B cell (primary cell): ENCODE measurements at regions not wholly inside any gene's neighbourhood (a gene's known extent, or its start where the extent isn't known, plus 50 kb on each side); places are given as distances from the start of the nearest gene placed in this dataset.

ENCODE experiments used
- ATAC-seq: fragments of 200-7000 bp; cut with Tn5 transposase; one replicate; pipeline ENCODE4 v1.10.0; 2021; ENCODE audit warnings: low read depth, mild to moderate bottlenecking, moderate number of reproducible peaks, moderate library complexity
- CTCF ChIA-PET: fragments of 350-600 bp; sonication (Branson Sonifier 250); formaldehyde crosslinking; loops from one replicate; lab custom pipeline; 2021; ENCODE audit warnings: antibody characterized with exemption, inconsistent platforms; lab: Charles Lee
- POLR2A ChIA-PET: fragments of 350-600 bp; sonication (Branson Sonifier 250); formaldehyde crosslinking; loops from one replicate; lab custom pipeline; 2021; ENCODE audit warnings: antibody characterized with exemption; lab: Charles Lee
- DNase-seq: peaks from one replicate; pipeline ENCODE4 v3.0.0; 2013
- H2AFZ ChIP-seq: 2 replicates; pipeline ENCODE4 v1.6.1; 2012; ENCODE audit warnings: mild to moderate bottlenecking, low read depth, low read length; ENCODE audit not compliant: insufficient read depth, poor library complexity, severe bottlenecking
- H3K27ac ChIP-seq, 2 donors: 1 replicate in 1 of 2; 2 replicates in 1 of 2; pipeline ENCODE4 v1.5.1; 2012 to 2013; ENCODE audit warnings: low read length in 2 of 2, mild to moderate bottlenecking in 2 of 2, moderate library complexity in 1 of 2
- H3K27me3 ChIP-seq, 4 experiments: fragments of 200-600 bp in 1 of 4; sonication (generic) in 1 of 4; replicated peaks in 1 of 4; 1 replicate in 2 of 4; 2 replicates in 2 of 4; pipeline versions ENCODE4 v1.6.1 to v1.7.0; 2013 to 2016; ENCODE audit warnings: low read length in 3 of 4, mild to moderate bottlenecking in 2 of 4, mixed read lengths in 1 of 4, moderate library complexity in 1 of 4; ENCODE audit not compliant: insufficient read depth in 4 of 4, control insufficient read depth in 3 of 4; ENCODE audit errors: control extremely low read depth in 1 of 4
- H3K36me3 ChIP-seq, 2 experiments: replicated peaks in 1 of 2; 1 replicate in 1 of 2; 2 replicates in 1 of 2; pipeline versions ENCODE4 v1.6.1 to v1.7.1; 2013; ENCODE audit warnings: low read length in 1 of 2; ENCODE audit not compliant: insufficient read depth in 2 of 2, control insufficient read depth in 1 of 2; ENCODE audit errors: control extremely low read depth in 1 of 2, extremely low read depth in 1 of 2
- H3K4me1 ChIP-seq, 2 donors: fragments of 200-600 bp in 1 of 2; sonication (generic) in 1 of 2; 1 replicate in 1 of 2; 2 replicates in 1 of 2; pipeline versions ENCODE4 v1.5.1 to v1.6.1; 2013 to 2017; ENCODE audit warnings: low read length in 2 of 2; ENCODE audit not compliant: control insufficient read depth in 2 of 2, insufficient read depth in 2 of 2
- H3K4me2 ChIP-seq: replicated peaks from 2 replicates; pipeline ENCODE3; 2012; ENCODE audit warnings: mild to moderate bottlenecking, low read depth, low read length; ENCODE audit not compliant: poor library complexity, severe bottlenecking
- H3K4me3 ChIP-seq, 5 experiments: fragments of 200-600 bp in 1 of 5; sonication (generic) in 1 of 5; 1 replicate in 3 of 5; 2 replicates in 2 of 5; pipeline versions ENCODE4 v1.5.1 to v1.7.0; 2011 to 2016; ENCODE audit warnings: low read length in 4 of 5, mild to moderate bottlenecking in 4 of 5, low read depth in 2 of 5, control low read depth in 1 of 5, moderate library complexity in 1 of 5; ENCODE audit not compliant: insufficient read depth in 1 of 5; ENCODE audit errors: control extremely low read depth in 1 of 5, extremely low read depth in 1 of 5
- H3K79me2 ChIP-seq: fragments of 200-600 bp; sonication (generic); one replicate; pipeline ENCODE4 v1.6.0; 2016; ENCODE audit warnings: low read length; ENCODE audit not compliant: control insufficient read depth, insufficient read depth
- H3K9ac ChIP-seq: fragments of 200-600 bp; sonication (generic); 2 replicates; pipeline ENCODE4 v1.6.1; 2017; ENCODE audit warnings: mild to moderate bottlenecking, low read length, moderate library complexity
- H3K9me3 ChIP-seq, 3 donors: one replicate each; pipeline versions ENCODE4 v1.6.1 to v1.7.1; 2013; ENCODE audit warnings: low read length in 2 of 3; ENCODE audit not compliant: control insufficient read depth in 2 of 3, insufficient read depth in 1 of 3; ENCODE audit errors: control extremely low read depth in 1 of 3
- H4K20me1 ChIP-seq: 2 replicates; pipeline ENCODE4 v1.6.0; 2012; ENCODE audit warnings: mild to moderate bottlenecking, low read length; ENCODE audit not compliant: insufficient read depth, control insufficient read depth, poor library complexity, severe bottlenecking
- H3K27ac Mint-ChIP-seq: one replicate; pipeline ENCODE4 v1.8.0; 2021; ENCODE audit warnings: mixed read lengths
- H3K27me3 Mint-ChIP-seq: one replicate; pipeline ENCODE4 v1.8.0; 2021; ENCODE audit warnings: mixed read lengths
- H3K4me1 Mint-ChIP-seq: one replicate; pipeline ENCODE4 v1.8.0; 2021; ENCODE audit warnings: mixed read lengths
- H3K4me3 Mint-ChIP-seq: one replicate; pipeline ENCODE4 v1.8.0; 2021; ENCODE audit warnings: mixed read lengths
- H3K9me3 Mint-ChIP-seq: one replicate; pipeline ENCODE4 v1.8.0; 2022; ENCODE audit warnings: mixed read lengths; ENCODE audit not compliant: insufficient read depth
- CTCF ChIP-seq: fragments of 200-600 bp; IDR thresholded peaks from one replicate; pipeline ENCODE4 v1.8.0; 2022; ENCODE audit warnings: antibody characterized with exemption, mild to moderate bottlenecking
- EZH2 ChIP-seq: IDR thresholded peaks from 2 replicates; pipeline ENCODE4 v1.6.1; 2012; ENCODE audit warnings: borderline replicate concordance, low read depth, mild to moderate bottlenecking, moderate library complexity, low read length; ENCODE audit not compliant: insufficient read depth, poor library complexity, severe bottlenecking
- WGBS: methylation state at CpG from one replicate; pipeline ENCODE4 v1.1.5; 2013; ENCODE audit warnings: missing lambda C conversion rate; ENCODE audit not compliant: insufficient coverage; 5-methylcytosine and 5-hydroxymethylcytosine counted together
- intact Hi-C: fragments of 100-400 bp; cut with micrococcal nuclease; formaldehyde crosslinking; loops from one replicate; pipeline ENCODE4 v1.10.0; 2022

GRCh38 chr18:11419338-11419737 is 190.1 kb upstream of the SLC35G4 start:
- Mint-ChIP-seq H3K27ac (no peak overlapping the region), H3K4me1 (no peaks in the 10 kb centered on the region), H3K27me3 (no peaks in the 10 kb centered on the region), H3K9me3 (peaks cover 3% of the 10 kb centered on the region), H3K4me3 (no peak overlapping the region)
- DNase-seq: no peak
- ChIA-PET POLR2A (no interaction called here), CTCF (no interaction called here)
- H3K79me2 ChIP-seq: no peaks in the 10 kb centered on the region
- no peak overlapping the region for H2AFZ ChIP-seq
- H3K27me3 ChIP-seq: no peaks in the 10 kb centered on the region
- H3K27ac ChIP-seq: no peak overlapping the region
- ATAC-seq: no peak
- peaks cover 0 to 1% (median 0%) of the 10 kb centered on the region in 3 donors for H3K9me3 ChIP-seq
- intact Hi-C loops: no loop called here
- H3K9ac ChIP-seq: no peak overlapping the region
- no peak for TF ChIP-seq EZH2
- no peak for TF ChIP-seq CTCF
- no peak overlapping the region for H3K4me3 ChIP-seq
- no peaks in the 10 kb centered on the region for H4K20me1 ChIP-seq
- no peaks in the 10 kb centered on the region for H3K4me1 ChIP-seq
- WGBS: 0% methylated on average over 1 of the region's 1 CpG
- no peak overlapping the region for H3K4me2 ChIP-seq
- no peaks in the 10 kb centered on the region for H3K36me3 ChIP-seq

GRCh38 chr18:11412811-11413210 is 196.6 kb upstream of the SLC35G4 start:
- Histone ChIP-seq H3K9me3 (peaks cover 0 to 3% (median 0%) of the 10 kb centered on the region in 3 donors), H3K36me3 (no peaks in the 10 kb centered on the region), H4K20me1 (no peaks in the 10 kb centered on the region), H3K27ac (no peak overlapping the region), H3K9ac (no peak overlapping the region), H3K4me2 (no peak overlapping the region), H3K4me1 (no peaks in the 10 kb centered on the region), H3K79me2 (no peaks in the 10 kb centered on the region), H3K27me3 (no peaks in the 10 kb centered on the region), H2AFZ (no peak overlapping the region), H3K4me3 (no peak overlapping the region)
- ChIA-PET POLR2A (no interaction called here), CTCF (no interaction called here)
- Mint-ChIP-seq H3K4me1 (no peaks in the 10 kb centered on the region), H3K27ac (no peak overlapping the region), H3K27me3 (no peaks in the 10 kb centered on the region), H3K9me3 (no peaks in the 10 kb centered on the region), H3K4me3 (no peak overlapping the region)
- intact Hi-C loops: no loop called here
- WGBS: 95% methylated on average over 3 of the region's 5 CpGs
- DNase-seq (no peak), ATAC-seq (no peak)
- TF ChIP-seq CTCF (no peak), EZH2 (no peak)
